HG03460 (cell line): ENCODE measurements at regions not wholly inside any gene's neighbourhood (a gene's known extent, or its start where the extent isn't known, plus 50 kb on each side); places are given as distances from the start of the nearest gene placed in this dataset.

Experiments used
- ATAC-seq: cut with Tn5 transposase; IDR thresholded peaks from one replicate; pipeline ENCODE4 v1.9.1; 2021; ENCODE audit not compliant: unreplicated experiment

- no peak for ATAC-seq
These were observed 52.8 kb downstream of the FAM43A start for GRCh38 chr3:194738254-194739093.

GRCh38 chr3:194739498-194740284 is 54.0 kb downstream of the FAM43A start:
- ATAC-seq, result no peak

- ATAC-seq, result no peak
These were observed 55.3 kb downstream of the FAM43A start for GRCh38 chr3:194740859-194741491.

GRCh38 chr3:194741916-194742315 is 56.2 kb downstream of the FAM43A start:
- no peak for ATAC-seq

DNA sequence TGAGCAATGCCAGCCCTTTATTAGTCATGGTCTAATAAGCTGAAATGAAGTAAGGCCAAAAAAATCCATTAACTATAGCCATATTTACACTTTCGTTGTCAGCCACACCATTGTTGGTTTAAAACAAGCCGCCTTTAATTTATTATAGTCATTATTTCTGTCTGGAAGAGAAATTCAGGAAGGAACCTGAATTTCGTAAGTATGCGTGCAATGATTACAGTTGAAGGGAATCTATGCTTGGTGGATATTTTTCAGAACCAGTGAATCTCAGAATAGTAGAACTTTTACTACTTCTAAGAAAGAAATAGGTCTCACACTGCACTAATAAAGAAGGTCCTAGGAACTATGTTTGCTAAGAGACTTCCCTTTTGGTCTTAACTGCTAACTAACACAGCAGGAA is 59.1 kb downstream of the FAM43A start:
- no peak for ATAC-seq

DNA sequence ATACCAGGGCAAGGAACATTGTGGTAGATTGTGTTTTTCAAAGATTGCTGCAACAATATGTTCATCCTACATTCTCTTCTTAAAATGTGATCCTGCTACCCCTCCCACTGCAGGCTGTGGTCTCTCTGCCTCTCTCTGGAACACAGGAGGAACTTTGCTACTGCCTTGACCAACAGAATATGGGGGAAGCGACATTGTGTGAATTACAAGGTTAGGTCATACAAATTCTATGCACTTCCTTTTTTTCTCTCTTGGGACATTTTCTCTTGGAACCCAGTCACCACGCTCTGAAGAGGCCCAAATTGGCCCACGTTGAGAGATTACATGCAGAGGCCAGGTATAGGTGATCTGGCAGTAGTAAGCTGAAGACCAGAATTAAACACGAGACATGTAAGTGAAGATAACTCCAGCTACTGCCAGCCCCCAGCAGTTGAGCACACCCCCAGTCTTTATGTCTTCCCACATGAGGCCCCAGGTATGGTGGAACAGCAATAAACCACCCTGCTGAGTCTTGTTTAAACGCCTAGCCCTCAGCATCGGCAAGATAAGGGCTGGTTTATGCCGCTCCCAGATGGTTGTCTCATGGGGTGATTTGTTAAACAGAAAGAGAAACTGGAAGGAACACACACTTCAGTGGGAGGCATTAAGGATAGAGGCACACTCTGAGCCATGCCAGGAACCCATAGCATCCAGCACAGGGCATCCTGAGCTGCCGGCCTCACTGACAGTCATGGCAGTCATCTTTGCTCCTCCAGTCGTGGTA is 59.9 kb downstream of the FAM43A start:
- no peak for ATAC-seq

DNA sequence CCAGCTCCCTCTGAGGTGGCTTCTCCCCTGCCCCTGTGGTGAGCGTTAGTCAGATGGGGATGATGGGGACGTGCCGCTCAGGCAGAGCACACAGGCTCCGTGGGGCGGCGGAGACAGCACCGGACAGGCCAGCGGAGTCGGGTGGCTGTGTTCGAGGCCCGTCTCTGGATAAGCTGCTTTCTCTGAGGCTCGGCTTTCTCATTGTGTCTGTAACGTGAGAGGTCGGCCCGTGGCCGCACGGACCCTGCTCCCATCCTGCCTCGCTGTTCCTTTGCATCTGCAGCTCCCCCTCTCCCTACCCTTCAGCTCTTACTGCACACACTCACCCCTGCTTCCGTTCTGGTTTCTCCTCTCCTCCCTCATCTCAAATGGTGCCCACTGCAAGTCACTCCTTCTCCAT is 62.5 kb downstream of the FAM43A start:
- ATAC-seq, result no peak

- no peak for ATAC-seq
These were observed 64.2 kb downstream of the FAM43A start for GRCh38 chr3:194749631-194750490.

DNA sequence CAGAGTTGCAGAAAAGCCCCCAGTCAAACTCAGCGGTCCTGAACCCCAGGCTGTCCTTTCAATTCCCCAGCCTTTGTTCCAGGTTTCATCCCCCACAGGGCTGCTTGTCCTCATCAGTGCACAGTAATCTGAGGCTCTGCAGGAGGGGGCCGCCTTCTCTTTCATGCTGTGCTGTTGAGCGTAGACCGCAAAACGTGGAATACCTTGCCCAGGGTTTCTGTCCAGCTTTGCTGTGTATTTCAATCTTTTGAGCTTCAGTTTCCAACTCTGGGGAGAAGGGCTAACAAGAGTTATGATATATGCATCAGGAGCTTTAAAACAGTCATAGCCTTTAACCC is 64.8 kb downstream of the FAM43A start:
- ATAC-seq, result no peak

DNA sequence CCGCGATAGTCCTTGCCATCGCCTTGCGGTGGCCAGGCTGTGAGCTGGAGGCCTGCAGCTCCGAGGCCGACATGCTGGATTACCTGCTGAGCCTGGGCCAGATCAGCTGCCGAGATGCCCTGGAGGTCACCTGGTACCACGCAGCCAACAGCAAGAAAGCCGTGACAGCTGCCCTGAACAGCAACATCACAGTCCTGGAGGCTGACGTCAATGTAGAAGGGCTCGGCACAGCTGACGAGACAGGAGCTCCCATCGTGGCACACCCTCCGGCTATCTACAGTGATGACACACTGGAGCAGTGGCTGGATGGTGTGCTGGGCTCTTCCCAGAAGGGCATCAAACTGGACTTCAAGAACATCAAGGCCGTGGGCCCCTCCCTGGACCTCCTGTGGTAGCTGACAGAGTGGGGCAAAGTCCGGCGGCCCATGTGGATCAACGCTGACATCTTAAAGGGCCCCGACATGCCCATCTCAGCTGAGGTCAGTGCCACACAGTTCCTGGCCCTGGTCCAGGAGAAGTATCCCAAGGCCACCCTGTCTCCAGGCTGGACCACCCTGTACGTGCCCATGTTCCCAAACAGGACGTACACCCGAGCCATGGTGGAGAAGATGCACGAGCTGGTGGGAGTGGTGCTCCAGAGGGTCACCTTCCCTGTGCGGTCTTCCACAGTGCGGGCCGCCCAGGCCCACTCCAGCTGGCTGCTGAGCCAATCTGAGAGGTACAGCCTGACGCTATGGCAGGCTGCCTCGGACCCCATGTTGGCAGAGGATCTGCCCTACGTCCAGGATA is 70.2 kb downstream of the FAM43A start:
- no peak for ATAC-seq

DNA sequence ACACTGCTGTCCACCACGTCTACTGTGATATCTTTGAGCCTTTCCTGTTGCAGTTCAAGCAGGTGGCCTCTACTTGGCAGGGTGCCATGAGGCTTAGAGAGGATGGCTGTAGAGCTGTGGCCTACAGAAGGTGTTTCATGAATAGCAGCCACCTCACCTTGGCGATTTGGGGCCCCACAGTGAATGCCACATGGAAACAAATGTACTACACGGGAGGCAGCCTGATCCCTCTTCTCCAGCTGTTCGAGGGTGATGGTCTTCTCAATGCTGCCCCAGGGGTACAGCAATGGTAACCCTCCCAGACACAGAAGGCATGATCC is 70.7 kb downstream of the FAM43A start:
- ATAC-seq, result no peak

- no peak for ATAC-seq
These were observed 71.2 kb downstream of the FAM43A start for GRCh38 chr3:194756791-194757325.

- ATAC-seq, result no peak
These were observed 72.0 kb downstream of the FAM43A start for GRCh38 chr3:194757647-194758061.

GRCh38 chr3:194758716-194759115 is 73.0 kb downstream of the FAM43A start:
- no peak for ATAC-seq

DNA sequence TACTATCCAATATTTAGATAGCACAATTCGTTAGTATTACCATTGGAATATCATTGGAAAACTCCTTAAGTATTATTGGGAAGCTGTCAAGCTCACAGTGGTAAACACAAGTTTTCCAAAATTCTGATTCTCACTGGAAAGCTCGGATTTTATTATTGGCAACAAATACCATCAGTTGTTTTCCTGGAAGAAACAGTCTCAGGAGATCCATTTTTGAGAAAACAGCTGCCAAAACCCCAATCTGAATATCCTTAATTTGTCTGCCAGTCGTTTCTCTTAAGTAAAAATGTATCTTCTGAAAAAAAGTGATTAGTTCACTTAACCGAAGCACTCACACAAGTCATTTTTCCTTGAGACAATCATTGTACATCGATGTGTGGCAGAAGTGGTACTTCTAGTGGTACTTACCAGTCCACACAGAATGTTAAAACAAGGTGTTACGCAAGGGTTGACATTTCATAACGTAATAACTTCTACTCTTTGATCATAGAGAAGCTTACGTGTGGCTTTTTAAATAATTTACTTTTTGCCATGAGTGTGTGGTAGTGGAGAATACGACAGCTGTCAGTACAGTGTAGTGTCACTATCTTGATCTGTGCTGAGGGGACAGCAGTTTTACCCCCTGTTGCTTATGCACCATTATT is 74.9 kb downstream of the FAM43A start:
- no peak for ATAC-seq

DNA sequence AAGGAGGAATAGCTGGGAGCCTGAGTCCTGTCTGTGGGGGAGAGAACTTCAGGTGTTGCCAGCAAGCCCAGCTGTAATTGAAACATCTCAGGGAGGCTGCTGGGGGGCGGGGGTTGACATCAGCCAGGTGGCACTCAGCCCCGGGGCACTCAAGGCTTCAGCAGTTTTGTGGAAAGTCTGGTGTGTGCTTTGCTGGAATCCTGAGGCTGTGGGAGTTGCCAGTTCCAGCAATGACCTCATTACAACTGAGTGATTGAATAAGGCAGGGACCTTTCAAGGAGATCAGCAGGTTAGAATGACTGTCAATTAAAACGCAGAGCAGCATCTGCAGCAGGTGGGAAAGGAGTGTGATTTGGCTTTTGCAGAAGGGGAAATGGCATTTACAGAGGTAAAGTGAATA is 75.7 kb downstream of the FAM43A start:
- ATAC-seq, result no peak

- no peak for ATAC-seq
These were observed 81.2 kb downstream of the FAM43A start for GRCh38 chr3:194766845-194767244.

- no peak for ATAC-seq
These were observed 81.9 kb downstream of the FAM43A start for GRCh38 chr3:194767446-194768207.
